Fibroblast of lung (primary cell): ENCODE measurements at regions not wholly inside any gene's neighbourhood (a gene's known extent, or its start where the extent isn't known, plus 50 kb on each side); places are given as distances from the start of the nearest gene placed in this dataset.

ENCODE experiments used
- CTCF ChIP-seq, 2 donors: IDR thresholded peaks in 1 of 2; conservative IDR thresholded peaks in 1 of 2; 1 replicate in 1 of 2; 2 replicates in 1 of 2; pipeline ENCODE4 v1.5.1; 2011 to 2012; ENCODE audit warnings: low read length in 2 of 2, control low read depth in 1 of 2, inconsistent platforms in 1 of 2, low read depth in 1 of 2, mild to moderate bottlenecking in 1 of 2
- EZH2 ChIP-seq: IDR thresholded peaks from 2 replicates; pipeline ENCODE4 v1.5.1; 2012; ENCODE audit warnings: low read length, control low read depth, mild to moderate bottlenecking; ENCODE audit errors: missing control alignments

- TF ChIP-seq EZH2, result no peak
- TF ChIP-seq CTCF (conservative IDR thresholded peaks at IDR 0.05 in 1 of 2, IDR thresholded peaks at IDR 0.05 in 1 of 2; ENCODE audit: low read depth in 1 of 2, low read length in 2 of 2), result no peak
These were observed 1295.5 kb upstream of the NCAM2 start for GRCh38 chr21:19702726-19703125.
